HG03159 (cell line): ENCODE measurements at regions not wholly inside any gene's neighbourhood (a gene's known extent, or its start where the extent isn't known, plus 50 kb on each side); places are given as distances from the start of the nearest gene placed in this dataset.
"Not testable (repeated sequence)": the region's sequence is repeated elsewhere in the genome, so short reads cannot be mapped to it uniquely, and the experiment has no call there.

ENCODE experiments used
- ATAC-seq: cut with Tn5 transposase; IDR thresholded peaks from one replicate; pipeline ENCODE4 v1.9.1; 2021; ENCODE audit warnings: mild to moderate bottlenecking, moderate library complexity; ENCODE audit not compliant: unreplicated experiment

DNA sequence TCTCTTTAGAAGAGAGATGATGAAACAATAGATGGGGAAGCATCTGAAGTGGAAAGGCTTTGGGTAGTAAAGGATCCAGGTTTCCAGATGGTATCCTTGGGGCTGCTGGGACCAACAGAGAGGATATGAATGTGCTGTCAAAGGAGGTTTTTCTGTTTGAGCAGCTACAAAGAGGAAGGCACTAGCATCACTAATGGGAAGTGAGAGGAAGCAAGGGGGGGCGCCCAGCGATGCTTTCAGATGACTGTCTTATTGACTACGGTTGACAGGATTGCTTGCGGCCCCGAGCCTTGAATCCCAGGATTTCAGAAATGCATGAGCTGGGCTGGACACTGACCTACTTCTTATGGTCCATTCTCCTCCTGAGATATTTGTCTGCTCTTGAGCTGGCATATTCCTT, 103.8 kb upstream of the GALNT15 start:
- ATAC-seq: no peak

DNA sequence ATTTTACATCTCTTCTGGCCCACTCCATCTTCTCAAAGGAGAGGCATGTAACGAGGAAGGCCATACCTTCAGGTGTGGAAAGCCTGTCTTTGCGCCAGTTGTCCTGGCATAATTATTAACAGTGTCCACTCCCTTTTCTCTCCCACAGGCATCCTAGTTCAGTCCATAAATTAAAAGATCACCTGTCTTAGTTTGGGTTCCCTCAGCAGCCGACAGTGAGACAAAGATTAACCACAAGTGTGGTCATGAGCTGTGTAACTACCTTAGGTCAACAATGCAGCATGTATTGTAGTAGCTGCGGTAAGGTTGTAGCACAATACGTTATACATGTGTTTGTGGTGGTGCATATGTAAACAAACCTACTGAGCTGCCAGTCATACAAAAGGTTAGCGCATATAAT, 103.3 kb upstream of the GALNT15 start:
- ATAC-seq: no peak

DNA sequence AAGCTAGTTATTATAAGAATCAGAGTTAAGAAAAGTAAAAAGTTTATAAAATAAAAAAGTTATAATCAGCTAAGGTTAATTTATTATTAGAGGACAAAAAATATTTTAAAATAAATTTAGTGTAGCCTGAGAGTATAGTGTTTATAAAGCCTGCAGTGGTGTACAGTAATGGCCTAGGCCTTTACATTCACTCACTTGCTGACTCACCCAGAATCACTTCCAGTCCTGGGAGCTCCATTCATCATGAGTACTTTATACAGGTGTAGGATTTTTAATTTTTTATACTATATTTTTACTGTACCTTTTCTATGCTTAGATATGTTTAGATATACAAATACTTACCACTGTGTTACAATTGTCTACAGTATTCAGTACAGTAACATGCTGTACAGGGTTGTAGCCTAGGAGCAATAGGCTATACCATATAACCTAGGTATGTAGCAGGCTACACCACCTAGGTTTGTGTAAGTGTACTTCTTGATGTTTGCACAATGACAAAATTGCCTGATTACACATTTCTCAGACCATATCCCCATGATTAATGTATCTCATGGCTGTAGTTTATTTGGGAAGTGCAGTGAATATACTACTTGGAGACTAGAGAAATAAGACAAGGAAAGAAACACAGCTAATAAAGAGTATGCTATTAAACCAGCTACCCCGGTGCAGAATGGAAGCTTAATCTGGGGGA, 101.9 kb upstream of the GALNT15 start:
- no peak for ATAC-seq

DNA sequence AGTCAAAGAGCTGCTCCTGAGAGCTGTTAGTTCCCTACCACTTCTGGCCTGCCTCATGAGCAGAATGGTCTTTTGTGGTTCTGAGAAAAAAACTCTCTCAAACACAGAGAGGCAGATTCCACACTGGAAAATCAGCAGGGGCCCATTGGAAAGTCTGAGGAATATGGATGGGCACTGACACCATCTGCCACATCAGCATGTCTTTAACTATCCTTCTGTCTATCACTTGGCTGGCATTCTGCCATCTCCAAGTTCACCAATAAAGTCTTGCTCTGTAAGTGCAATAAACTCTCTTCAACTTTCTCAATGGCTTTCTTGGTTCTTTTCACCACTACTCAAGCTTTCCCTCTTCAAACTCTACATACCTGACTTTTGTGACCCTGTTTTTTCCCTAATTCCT, 101.3 kb upstream of the GALNT15 start:
- no peak for ATAC-seq

DNA sequence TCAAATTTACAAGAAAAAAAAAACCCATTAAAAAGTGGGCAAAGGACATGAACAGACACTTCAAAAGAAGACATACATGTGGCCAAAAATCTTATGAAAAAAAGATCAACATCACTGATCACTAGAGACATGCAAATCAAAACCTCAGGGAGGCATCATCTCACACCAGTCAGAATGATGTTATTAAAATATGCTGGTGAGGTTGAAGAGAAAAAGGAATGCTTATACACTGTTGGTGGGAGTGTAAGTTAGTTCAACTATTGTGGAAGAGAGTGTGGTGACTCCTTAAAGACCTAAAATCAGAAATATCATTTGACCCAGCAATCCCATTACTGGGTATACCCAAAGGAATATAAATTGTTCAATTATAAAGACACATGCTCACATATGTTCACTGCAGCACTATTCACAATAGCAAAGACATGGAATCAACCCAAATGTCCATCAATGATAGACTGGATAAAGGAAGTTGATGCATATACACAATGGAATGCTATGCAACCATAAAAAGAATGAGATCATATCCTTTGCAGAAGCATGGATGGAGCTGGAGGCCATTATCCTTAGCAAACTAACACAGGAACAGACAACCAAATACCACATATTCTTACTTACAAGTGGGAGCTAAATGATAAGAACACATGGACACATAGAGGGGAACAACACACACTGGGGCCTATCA, 100.3 kb upstream of the GALNT15 start:
- not testable (repeated sequence) for ATAC-seq

DNA sequence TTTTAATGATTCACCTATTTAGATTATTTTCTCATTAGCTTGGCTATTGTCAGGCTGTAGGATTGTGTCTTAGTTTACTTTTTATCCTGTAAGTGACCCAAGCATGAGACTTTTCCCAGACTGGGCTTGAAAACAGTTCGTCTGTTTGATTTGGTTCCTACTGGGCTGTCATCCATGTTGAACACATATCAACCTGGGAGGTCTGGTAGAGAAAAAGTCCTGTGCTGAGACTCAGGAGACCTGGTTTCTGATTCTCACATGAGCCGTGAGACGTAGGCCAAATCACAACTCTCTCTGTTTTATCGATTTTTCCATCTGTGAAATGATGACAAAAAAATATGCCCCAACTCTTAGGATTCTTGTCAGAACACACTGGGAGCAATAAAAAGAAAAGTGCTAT, 98.8 kb upstream of the GALNT15 start:
- ATAC-seq: no peak

DNA sequence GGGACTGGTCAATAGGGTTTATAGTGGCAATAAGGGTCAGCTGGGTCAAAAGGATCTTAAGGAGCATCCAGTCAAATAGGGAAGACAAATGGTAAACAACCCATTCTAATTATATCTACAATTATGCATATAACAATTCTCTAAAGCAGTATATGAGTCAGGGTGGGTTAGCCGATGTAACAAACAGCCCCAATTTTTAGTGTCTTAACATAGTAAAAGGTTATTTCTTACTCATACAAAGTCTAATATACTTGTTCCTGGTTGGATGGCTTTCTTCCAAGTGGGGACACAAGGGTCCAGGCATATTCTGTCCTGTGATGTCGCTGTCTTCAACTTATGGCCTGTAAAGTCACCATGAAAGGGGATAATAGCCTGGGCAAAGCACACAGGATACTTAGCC, 97.9 kb upstream of the GALNT15 start:
- ATAC-seq: no peak

DNA sequence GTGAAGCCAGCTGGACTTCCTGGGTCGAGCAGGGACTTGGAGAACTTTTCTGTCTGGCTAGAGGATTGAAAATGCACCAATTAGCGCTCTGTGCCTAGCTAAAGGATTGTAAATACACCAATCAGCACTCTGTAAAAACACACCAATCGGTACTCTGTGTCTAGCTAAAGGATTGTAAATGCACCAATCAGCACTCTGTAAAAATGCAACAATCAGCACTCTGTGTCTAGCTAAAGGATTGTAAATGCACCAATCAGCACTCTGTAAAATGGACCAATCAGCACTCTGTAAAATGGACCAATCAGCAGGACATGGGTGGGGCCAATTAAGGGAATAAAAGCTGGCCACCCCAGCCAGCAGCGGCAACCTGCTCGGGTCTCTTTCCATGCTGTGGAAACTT, 97.3 kb upstream of the GALNT15 start:
- not testable (repeated sequence) for ATAC-seq

DNA sequence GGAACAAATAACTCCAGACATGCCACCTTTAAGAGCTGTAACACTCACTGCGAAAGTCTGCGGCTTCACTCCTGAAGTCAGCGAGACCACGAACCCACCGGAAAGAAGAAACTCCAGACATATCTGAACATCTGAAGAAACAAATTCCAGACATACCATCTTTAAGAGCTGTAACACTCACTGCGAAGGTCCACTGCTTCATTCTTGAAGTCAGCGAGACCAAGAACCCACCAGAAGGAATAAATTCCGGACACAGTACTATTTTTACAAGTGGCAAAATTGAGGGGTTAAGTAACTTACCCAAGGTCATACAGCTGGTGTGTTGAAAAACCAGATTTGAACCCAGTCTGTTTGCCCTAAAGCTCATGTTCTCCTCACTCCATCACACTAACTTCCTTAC, 96.8 kb upstream of the GALNT15 start:
- ATAC-seq: not testable (repeated sequence)

DNA sequence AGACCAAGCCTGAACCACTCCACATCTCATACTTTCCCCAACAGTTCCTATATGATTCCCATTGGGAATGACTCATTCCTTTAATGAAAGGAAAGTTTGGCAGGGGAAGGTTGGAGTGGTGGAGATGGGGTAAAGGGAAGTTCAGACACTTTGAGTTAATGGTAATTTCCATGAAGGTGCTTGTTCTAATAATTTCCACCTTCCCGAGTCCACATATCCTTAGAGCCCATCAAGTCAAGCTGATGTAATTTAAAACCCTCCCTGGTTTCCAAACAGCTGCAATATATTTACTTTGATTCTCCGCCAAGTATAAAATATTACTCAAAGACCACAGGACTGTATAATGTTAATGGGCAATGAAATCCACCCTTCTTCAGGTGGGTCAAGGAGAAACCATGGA, 95.0 kb upstream of the GALNT15 start:
- ATAC-seq: no peak

DNA sequence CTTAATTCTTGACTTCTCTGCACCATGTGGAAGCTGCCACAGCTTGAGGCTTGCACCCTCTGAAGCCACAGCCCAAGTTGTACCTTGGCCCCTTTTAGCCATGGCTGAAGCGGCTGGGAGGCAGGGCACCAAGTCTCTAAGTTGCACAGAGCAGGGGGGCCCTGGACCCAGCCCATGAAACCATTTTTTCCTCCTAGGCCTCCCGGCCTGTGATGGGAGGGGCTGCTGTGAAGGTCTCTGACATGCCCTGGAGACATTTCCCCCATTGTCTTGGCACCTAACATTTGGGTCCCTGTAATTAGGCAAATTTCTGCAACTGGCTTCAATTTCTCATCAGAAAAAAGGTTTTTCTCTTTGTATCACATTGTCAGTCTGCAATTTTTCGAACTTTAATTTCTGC, 92.8 kb upstream of the GALNT15 start:
- no peak for ATAC-seq

DNA sequence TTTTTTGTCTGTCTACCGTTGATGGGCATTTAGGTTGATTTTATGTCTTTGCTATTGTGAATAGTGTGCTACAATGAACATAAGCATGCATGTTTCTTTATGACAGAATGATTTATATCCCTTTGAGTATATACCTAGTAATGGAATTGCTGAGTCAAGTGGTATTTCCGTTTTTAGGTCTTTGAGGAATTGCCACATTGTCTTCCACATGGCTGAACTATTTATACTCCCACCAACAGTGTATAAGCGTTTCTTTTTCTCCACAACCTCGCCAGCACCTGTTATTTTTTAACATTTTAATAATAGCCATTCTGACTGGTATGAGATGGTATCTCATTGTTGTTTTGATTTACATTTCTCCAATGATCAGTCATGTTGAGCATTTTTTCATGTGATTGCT, 89.6 kb upstream of the GALNT15 start:
- ATAC-seq: no peak

DNA sequence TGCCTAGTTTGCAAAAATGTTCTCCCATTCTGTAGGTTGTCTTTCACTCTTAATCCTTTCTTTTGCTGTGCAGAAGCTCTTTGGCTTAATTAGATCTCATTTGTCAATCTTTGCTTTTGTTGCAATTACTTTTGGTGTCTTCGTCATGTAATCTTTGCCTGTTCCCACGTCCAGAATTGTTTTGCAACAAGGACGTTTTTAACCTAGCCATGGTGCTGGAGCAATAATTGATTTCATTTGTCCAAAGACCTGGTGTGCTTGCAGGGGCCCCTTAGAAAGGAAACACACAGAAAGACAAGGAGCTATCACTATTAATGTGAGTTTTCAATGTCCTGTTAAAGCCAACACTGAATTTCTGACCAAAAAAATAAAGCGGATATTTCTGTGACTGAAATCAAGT, 89.1 kb upstream of the GALNT15 start:
- ATAC-seq: no peak

DNA sequence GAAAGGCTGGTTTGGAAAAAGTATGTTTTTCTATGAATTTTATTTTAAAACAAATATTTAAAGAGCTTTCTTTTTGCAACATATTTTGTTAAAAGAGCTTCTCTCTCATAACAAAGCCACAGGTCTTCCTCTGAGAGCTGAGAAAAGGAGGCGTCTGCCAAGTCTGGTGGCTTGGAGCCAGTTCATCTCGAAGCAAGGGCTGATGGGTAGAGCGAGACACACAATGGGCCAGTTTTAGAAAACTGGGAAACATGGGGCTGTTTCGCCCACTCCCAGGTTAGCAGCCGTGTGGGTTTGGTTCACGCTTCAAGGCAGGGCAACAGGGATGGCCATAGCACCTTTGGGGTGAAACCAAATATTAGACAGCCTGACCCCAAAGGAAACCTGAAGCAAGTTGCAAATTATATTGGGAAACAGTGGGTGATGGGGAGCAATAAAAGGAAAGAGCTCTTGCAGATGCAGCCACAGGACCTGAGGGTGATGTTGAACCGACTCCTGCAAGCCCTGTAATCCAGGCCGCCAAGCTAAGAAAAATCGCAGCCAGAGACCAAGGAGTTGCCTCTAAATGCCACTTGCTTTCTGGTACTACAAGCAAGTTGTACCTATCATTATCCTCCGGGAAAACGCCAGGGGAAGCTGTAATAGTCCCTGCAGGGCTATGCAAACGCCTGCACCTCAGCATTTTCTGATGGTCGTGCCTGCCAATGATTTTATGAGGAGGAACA, 88.4 kb upstream of the GALNT15 start:
- no peak for ATAC-seq

DNA sequence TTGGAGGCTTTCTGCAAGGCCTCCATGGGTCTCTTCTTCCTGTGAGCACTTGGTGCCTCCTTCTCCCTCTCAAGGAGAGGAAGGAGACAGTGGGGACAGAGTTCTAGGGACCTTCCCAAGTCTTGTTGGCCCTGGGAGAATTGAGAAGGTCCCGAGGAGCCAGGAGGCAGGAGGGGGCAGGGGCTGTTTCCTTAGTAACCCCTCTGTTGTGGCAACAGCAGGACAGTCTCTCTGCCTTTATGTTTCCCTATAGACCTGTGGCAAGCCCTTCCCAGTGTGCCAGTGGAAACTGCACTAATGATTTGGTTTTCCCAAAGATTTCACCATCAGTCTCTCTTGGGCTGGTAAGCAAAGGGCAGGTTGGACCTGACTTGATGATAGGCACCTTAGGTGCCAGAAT, 87.8 kb upstream of the GALNT15 start:
- ATAC-seq: no peak

DNA sequence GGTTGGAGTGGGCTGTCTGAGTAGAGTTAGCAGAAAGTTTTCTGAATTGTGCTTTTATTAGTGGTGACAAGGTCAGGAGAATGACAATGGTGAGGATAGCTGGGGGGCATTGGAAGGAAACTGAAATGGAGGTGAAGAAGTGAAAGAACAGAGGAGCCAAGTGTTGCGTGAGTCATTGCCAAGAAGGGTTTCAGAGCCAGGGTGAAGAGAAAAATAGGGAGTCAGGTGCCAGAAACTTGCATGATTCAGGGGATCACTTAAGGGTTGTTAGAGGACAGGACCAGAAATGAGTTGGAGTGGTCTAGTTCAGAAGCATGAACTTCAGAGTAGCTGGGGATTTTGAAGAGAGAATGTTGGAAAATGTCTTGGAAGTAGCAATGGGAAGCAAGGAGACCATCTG, 86.0 kb upstream of the GALNT15 start:
- no peak for ATAC-seq

DNA sequence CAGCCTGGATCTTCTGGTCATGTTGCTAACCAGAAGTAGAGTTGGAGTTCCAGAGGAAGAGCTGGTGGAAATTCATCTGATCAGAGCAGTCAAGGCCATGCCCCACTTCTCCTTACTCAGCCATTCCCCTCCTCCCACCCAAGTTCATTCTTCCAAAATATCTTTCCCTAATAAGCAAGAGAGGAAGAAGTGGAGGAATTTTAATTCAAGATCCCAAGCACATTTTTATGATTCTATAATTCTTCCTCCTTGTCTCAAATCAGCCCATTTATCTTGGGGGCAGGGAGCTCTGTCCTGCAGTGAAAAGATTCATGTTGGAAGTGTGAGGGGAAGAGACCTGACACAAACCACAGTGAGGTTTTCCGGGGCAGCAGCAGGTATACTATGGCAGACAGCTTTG, 85.0 kb upstream of the GALNT15 start:
- no peak for ATAC-seq

DNA sequence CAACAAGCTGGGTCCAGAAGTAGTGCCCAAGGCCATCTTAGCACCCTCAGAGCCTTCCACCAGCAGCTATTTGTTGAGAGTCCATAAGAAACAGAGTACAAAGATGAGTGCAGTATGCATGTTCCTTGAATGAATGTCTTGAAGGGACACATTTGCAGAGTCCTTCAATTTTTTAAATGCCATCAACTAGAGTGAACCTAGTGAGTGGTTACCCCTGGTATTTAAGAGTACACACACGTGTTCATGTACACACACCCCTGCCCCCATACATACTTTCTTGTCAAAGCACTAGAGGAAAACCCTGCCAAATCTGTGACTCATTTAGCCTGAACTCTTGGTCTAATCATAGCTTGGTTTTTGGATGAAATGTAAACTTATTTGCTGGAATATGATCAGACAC, 84.5 kb upstream of the GALNT15 start:
- no peak for ATAC-seq

DNA sequence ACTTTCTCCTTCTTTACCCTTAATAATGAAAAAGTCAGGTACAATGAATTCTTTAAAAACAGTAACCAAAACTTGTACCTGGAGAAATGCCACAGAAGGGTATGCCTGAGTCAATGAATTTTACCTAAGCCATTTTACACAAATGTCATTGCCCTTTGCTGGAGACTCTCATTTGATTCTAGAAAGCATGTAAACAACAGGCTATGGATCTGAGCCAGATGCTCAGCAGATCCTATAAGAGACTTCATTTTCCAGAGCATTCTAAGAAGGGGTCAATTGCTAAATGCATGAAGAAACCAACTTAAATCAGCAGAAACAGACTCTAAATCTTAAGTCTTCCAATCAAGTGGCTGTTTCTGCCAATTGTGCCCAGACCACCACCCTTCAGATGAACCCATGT, 83.8 kb upstream of the GALNT15 start:
- ATAC-seq: no peak

DNA sequence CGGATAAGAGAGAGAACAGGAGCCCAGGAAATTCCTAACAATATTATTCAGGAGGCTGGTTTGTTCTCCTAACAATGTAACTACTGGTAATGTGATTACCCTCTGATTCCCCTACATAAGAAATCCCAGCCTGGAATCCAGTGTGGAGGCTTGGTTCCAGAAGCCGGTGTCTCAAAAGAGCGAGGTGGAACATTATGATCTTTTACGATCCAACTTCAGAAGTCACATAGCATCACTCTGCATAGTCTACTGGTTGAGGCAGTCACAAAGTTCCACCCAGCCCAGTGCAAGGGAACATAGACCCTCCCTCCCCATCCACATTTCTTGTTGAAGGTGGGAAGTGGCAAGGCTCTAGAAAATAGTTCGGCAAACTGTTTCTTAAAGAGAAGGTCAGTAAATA, 81.6 kb upstream of the GALNT15 start:
- no peak for ATAC-seq

DNA sequence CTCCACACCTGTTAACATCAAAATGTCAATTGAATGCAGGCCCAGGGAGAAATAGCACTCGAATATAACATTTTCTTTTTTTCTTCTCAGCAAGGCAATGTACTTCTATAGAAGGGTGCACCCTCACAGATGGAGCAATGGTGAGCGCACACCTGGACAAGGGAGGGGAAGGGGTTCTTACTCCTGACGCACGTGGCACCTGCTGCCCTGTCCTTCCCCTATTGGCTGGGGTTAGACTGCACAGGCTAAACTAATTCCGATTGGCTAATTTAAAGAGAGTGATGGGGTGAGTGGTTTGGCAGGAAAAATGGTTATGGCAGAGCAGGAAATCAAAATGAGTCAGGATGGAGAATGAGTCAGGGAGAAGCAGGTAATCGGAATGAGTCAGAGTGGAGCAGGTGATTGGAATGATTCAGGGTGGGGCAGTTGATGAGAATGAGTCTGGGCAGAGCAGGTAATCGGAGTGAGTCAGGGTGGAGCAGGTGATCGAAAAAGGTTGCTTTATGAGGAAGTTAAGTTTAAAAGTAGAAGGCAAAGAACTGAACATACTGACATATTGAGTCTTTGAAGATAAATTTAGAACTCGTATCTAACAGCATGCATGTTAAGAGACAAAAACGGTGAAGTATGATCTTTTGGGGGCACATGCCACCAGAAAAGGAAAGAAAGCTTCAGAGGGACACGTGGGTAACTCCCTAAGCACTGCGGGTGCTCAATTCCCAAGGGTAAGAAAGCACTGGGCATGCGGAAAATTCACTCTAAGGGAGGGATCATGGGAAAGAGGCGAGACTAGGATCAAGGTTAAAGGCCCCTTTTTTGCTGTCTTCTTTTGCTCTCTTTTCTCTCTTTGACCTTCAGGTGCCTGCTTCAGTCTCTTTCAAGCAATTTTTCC, 72.9 kb upstream of the GALNT15 start:
- ATAC-seq: no peak
